HCT116 (cell line): ENCODE measurements at regions not wholly inside any gene's neighbourhood (a gene's known extent, or its start where the extent isn't known, plus 50 kb on each side); places are given as distances from the start of the nearest gene placed in this dataset.

Experiments
- EZH2 ChIP-seq: fragments of 200-600 bp; sonication (generic); IDR thresholded peaks from 2 replicates; pipeline ENCODE4 v1.6.1; 2017; ENCODE audit warnings: antibody characterized with exemption, mixed run types
- EZH2phosphoT487 ChIP-seq: fragments of 200-600 bp; IDR thresholded peaks from 2 replicates; pipeline ENCODE4 v1.6.1; 2018; ENCODE audit warnings: antibody characterized with exemption, borderline replicate concordance
- FOSL1 ChIP-seq: IDR thresholded peaks from 2 replicates; pipeline ENCODE4 v1.6.1; 2012; ENCODE audit warnings: low read depth
- JUND ChIP-seq: IDR thresholded peaks from 2 replicates; pipeline ENCODE4 v1.6.1; 2012
- POLR2AphosphoS5 ChIP-seq: IDR thresholded peaks from 2 replicates; pipeline ENCODE4 v1.6.1; 2011; ENCODE audit warnings: mild to moderate bottlenecking, low read depth, low read length, moderate library complexity
- RAD21 ChIP-seq: IDR thresholded peaks from 2 replicates; pipeline ENCODE4 v1.6.1; 2012; ENCODE audit warnings: low read depth, mild to moderate bottlenecking
- SIN3A ChIP-seq: IDR thresholded peaks from 2 replicates; pipeline ENCODE4 v1.6.1; 2012; ENCODE audit warnings: low read depth
- SP1 ChIP-seq: IDR thresholded peaks from 2 replicates; pipeline ENCODE4 v1.6.1; 2012; ENCODE audit warnings: low read depth
- SRF ChIP-seq: IDR thresholded peaks from 2 replicates; pipeline ENCODE4 v1.6.1; 2012; ENCODE audit warnings: low read depth
- YY1 ChIP-seq: IDR thresholded peaks from 2 replicates; pipeline ENCODE4 v1.6.1; 2011; ENCODE audit warnings: low read length, low read depth, moderate library complexity, mild to moderate bottlenecking; ENCODE audit not compliant: insufficient replicate concordance; ENCODE audit errors: extremely low read depth
- ZFX ChIP-seq: fragments of 450-650 bp; IDR thresholded peaks from 2 replicates; pipeline ENCODE4 v1.6.1; 2017
- TF ChIP-seq, protein P1 (sequence below), 3 experiments: fragments of 200-600 bp in 1 of 3; sonication (generic) in 1 of 3; IDR thresholded peaks in 2 of 3; conservative IDR thresholded peaks in 1 of 3; 2 replicates each; pipeline ENCODE4 v1.5.1; 2012 to 2017; ENCODE audit warnings: low read depth in 2 of 3, low read length in 2 of 3, antibody characterized with exemption in 1 of 3, borderline replicate concordance in 1 of 3, control low read depth in 1 of 3, mild to moderate bottlenecking in 1 of 3, mixed read lengths in 1 of 3, mixed run types in 1 of 3, moderate library complexity in 1 of 3; ENCODE audit not compliant: insufficient read depth in 1 of 3
- TF ChIP-seq, protein P2 (sequence below): IDR thresholded peaks from 2 replicates; pipeline ENCODE4 v1.6.1; 2012
- TF ChIP-seq, protein P3 (sequence below): IDR thresholded peaks from 2 replicates; pipeline ENCODE4 v1.6.1; 2012

DNA sequence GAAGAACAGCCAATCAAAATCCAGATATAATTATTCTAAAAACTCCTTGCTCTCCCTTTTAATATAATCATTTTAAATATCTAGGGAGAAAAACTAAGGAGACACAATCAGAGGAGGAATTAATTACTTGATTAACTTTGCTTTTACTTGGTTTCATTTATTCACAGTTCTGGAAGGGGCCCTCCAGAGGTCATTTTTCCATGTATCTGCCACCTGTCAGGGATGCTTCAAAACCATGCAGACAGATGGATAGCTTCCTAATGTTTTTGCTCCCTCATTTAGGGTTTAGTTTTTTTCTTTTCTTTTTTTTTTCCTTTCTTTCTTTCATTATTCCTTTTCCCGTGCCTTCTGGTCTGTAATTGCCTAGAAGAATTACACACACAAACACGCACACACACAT, 438.1 kb upstream of the ARPP21 start (continued):
- TF ChIP-seq, protein P1, sequence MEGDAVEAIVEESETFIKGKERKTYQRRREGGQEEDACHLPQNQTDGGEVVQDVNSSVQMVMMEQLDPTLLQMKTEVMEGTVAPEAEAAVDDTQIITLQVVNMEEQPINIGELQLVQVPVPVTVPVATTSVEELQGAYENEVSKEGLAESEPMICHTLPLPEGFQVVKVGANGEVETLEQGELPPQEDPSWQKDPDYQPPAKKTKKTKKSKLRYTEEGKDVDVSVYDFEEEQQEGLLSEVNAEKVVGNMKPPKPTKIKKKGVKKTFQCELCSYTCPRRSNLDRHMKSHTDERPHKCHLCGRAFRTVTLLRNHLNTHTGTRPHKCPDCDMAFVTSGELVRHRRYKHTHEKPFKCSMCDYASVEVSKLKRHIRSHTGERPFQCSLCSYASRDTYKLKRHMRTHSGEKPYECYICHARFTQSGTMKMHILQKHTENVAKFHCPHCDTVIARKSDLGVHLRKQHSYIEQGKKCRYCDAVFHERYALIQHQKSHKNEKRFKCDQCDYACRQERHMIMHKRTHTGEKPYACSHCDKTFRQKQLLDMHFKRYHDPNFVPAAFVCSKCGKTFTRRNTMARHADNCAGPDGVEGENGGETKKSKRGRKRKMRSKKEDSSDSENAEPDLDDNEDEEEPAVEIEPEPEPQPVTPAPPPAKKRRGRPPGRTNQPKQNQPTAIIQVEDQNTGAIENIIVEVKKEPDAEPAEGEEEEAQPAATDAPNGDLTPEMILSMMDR (IDR thresholded peaks at IDR 0.05 in 2 of 3, conservative IDR thresholded peaks at IDR 0.05 in 1 of 3; ENCODE audit: borderline replicate concordance in 1 of 3, insufficient read depth in 1 of 3, low read depth in 2 of 3, low read length in 2 of 3): no peak
- TF ChIP-seq, protein P2, sequence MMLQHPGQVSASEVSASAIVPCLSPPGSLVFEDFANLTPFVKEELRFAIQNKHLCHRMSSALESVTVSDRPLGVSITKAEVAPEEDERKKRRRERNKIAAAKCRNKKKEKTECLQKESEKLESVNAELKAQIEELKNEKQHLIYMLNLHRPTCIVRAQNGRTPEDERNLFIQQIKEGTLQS: no peak
- no peak for TF ChIP-seq JUND
- TF ChIP-seq EZH2: no peak
- TF ChIP-seq EZH2phosphoT487: no peak
- TF ChIP-seq YY1: no peak
- TF ChIP-seq SRF: no peak
- TF ChIP-seq POLR2AphosphoS5: no peak
- TF ChIP-seq, protein P3, sequence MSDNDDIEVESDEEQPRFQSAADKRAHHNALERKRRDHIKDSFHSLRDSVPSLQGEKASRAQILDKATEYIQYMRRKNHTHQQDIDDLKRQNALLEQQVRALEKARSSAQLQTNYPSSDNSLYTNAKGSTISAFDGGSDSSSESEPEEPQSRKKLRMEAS: no peak
- TF ChIP-seq SP1: no peak
- TF ChIP-seq ZFX: no peak
- no peak for TF ChIP-seq FOSL1
- TF ChIP-seq RAD21: no peak
- no peak for TF ChIP-seq SIN3A
